CD14-positive monocyte (primary cell): ENCODE measurements at regions not wholly inside any gene's neighbourhood (a gene's known extent, or its start where the extent isn't known, plus 50 kb on each side); places are given as distances from the start of the nearest gene placed in this dataset.

Source experiments
- DNase-seq, 3 donors: peaks; one replicate each; pipeline ENCODE4 v3.0.0-alpha.2; 2011 to 2022
- H2AFZ ChIP-seq: 2 replicates; pipeline ENCODE4 v1.6.0; 2012; ENCODE audit warnings: mild to moderate bottlenecking, low read depth, low read length, inconsistent platforms; ENCODE audit not compliant: insufficient read depth, poor library complexity, severe bottlenecking
- H3K27ac ChIP-seq, 2 donors: 1 replicate in 1 of 2; 2 replicates in 1 of 2; pipeline ENCODE4 v1.5.1; 2012 to 2013; ENCODE audit warnings: low read length in 2 of 2, control low read depth in 1 of 2, inconsistent platforms in 1 of 2, low read depth in 1 of 2, mild to moderate bottlenecking in 1 of 2
- H3K27me3 ChIP-seq, 2 donors: one replicate each; pipeline versions ENCODE4 v1.6.0 to v1.6.1; 2011 to 2013; ENCODE audit warnings: low read length in 2 of 2; ENCODE audit not compliant: control insufficient read depth in 2 of 2, insufficient read depth in 2 of 2
- H3K36me3 ChIP-seq, 2 donors: replicated peaks in 1 of 2; 1 replicate in 1 of 2; 2 replicates in 1 of 2; pipeline versions ENCODE4 v1.5.1 to v1.6.1; 2012 to 2013; ENCODE audit warnings: low read length in 2 of 2, control low read depth in 1 of 2, inconsistent platforms in 1 of 2, mild to moderate bottlenecking in 1 of 2; ENCODE audit not compliant: insufficient read depth in 2 of 2, control insufficient read depth in 1 of 2
- H3K4me1 ChIP-seq, 2 donors: 1 replicate in 1 of 2; 2 replicates in 1 of 2; pipeline versions ENCODE4 v1.5.1 to v1.6.1; 2012 to 2013; ENCODE audit warnings: low read length in 2 of 2, control low read depth in 1 of 2, inconsistent platforms in 1 of 2, mild to moderate bottlenecking in 1 of 2, moderate library complexity in 1 of 2; ENCODE audit not compliant: insufficient read depth in 2 of 2, control insufficient read depth in 1 of 2
- H3K4me2 ChIP-seq: replicated peaks from 2 replicates; pipeline ENCODE3; 2012; ENCODE audit warnings: low read length, moderate library complexity, mild to moderate bottlenecking; ENCODE audit not compliant: poor library complexity, severe bottlenecking; ENCODE audit errors: extremely low read depth
- H3K4me3 ChIP-seq, 3 experiments: fragments of 200-600 bp in 1 of 3; sonication (generic) in 1 of 3; replicated peaks in 1 of 3; 1 replicate in 2 of 3; 2 replicates in 1 of 3; pipeline ENCODE4 v1.5.1; 2011 to 2013; ENCODE audit warnings: low read length in 3 of 3, mild to moderate bottlenecking in 3 of 3, control low read depth in 2 of 3, low read depth in 2 of 3, inconsistent platforms in 1 of 3, moderate library complexity in 1 of 3
- H3K79me2 ChIP-seq: 2 replicates; pipeline ENCODE4 v1.6.0; 2012; ENCODE audit warnings: mild to moderate bottlenecking, control low read depth, inconsistent platforms, low read length, moderate library complexity; ENCODE audit not compliant: insufficient read depth
- H3K9ac ChIP-seq: 2 replicates; pipeline ENCODE4 v1.6.0; 2017; ENCODE audit warnings: low read length, mild to moderate bottlenecking; ENCODE audit not compliant: insufficient read depth, poor library complexity, severe bottlenecking
- H3K9me3 ChIP-seq, 2 donors: replicated peaks in 1 of 2; 1 replicate in 1 of 2; 2 replicates in 1 of 2; pipeline versions ENCODE4 v1.5.1 to v1.6.1; 2012 to 2013; ENCODE audit warnings: low read length in 2 of 2, control low read depth in 1 of 2; ENCODE audit not compliant: control insufficient read depth in 1 of 2, insufficient read depth in 1 of 2
- H4K20me1 ChIP-seq: 2 replicates; pipeline ENCODE4 v1.6.0; 2012; ENCODE audit warnings: mild to moderate bottlenecking, low read length, control low read depth, moderate library complexity; ENCODE audit not compliant: insufficient read depth
- H3K27ac Mint-ChIP-seq, 7 donors: one replicate each; pipeline ENCODE4 v1.8.0; 2020; ENCODE audit warnings: mild to moderate bottlenecking in 7 of 7, mixed read lengths in 7 of 7, moderate library complexity in 6 of 7, inconsistent platforms in 2 of 7
- H3K27me3 Mint-ChIP-seq, 3 donors: one replicate each; pipeline ENCODE4 v1.8.0; 2021 to 2022; ENCODE audit warnings: low read depth in 3 of 3, mild to moderate bottlenecking in 3 of 3, mixed read lengths in 3 of 3, moderate library complexity in 3 of 3, inconsistent platforms in 1 of 3
- H3K36me3 Mint-ChIP-seq, 2 donors: one replicate each; pipeline ENCODE4 v1.8.0; 2020; ENCODE audit warnings: mixed read lengths in 2 of 2, inconsistent platforms in 1 of 2, mild to moderate bottlenecking in 1 of 2
- H3K4me1 Mint-ChIP-seq: one replicate; pipeline ENCODE4 v1.8.0; 2020; ENCODE audit warnings: mild to moderate bottlenecking, mixed read lengths
- H3K4me3 Mint-ChIP-seq, 2 donors: one replicate each; pipeline ENCODE4 v1.8.0; 2020; ENCODE audit warnings: mild to moderate bottlenecking in 2 of 2, mixed read lengths in 2 of 2, moderate library complexity in 1 of 2
- H3K9me3 Mint-ChIP-seq, 7 donors: one replicate each; pipeline ENCODE4 v1.8.0; 2020 to 2022; ENCODE audit warnings: mixed read lengths in 7 of 7, mild to moderate bottlenecking in 6 of 7, moderate library complexity in 6 of 7, inconsistent platforms in 2 of 7
- CTCF ChIP-seq: fragments of 200-600 bp; IDR thresholded peaks from one replicate; pipeline ENCODE4 v1.8.0; 2022; ENCODE audit warnings: antibody characterized with exemption, mild to moderate bottlenecking
- intact Hi-C, 2 donors: fragments of 100-400 bp; cut with micrococcal nuclease; formaldehyde crosslinking; loops; one replicate each; pipeline versions ENCODE4 v1.15.0 to v1.15.1; 2023

GRCh38 chr15:35872577-35872976 lies 326.6 kb upstream of the DPH6 start:
- Histone ChIP-seq H3K9me3 (peaks cover 3% of the 10 kb centered on the region in 2 donors), H3K4me3 (no peak overlapping the region), H3K27me3 (no peaks in the 10 kb centered on the region), H3K9ac (no peak overlapping the region), H4K20me1 (no peaks in the 10 kb centered on the region), H3K79me2 (no peaks in the 10 kb centered on the region), H3K4me2 (no peak overlapping the region), H3K27ac (no peak overlapping the region), H3K4me1 (no peaks in the 10 kb centered on the region), H3K36me3 (no peaks in the 10 kb centered on the region), H2AFZ (no peak overlapping the region)
- TF ChIP-seq CTCF = no peak
- Mint-ChIP-seq H3K27me3 (peaks cover 0 to 1% (median 0%) of the 10 kb centered on the region in 3 donors), H3K27ac (no peak overlapping the region), H3K4me3 (no peak overlapping the region), H3K36me3 (no peaks in the 10 kb centered on the region), H3K9me3 (peaks cover 0 to 6% (median 3%) of the 10 kb centered on the region in 7 donors), H3K4me1 (no peaks in the 10 kb centered on the region)
- DNase-seq = no peak
- intact Hi-C loops = no loop called here

- Mint-ChIP-seq H3K4me1 (no peaks in the 10 kb centered on the region), H3K4me3 (no peak overlapping the region), H3K9me3 (peaks cover 3 to 10% (median 6%) of the 10 kb centered on the region in 7 donors), H3K27ac (no peak overlapping the region), H3K27me3 (no peaks in the 10 kb centered on the region), H3K36me3 (no peaks in the 10 kb centered on the region)
- Histone ChIP-seq H3K4me2 (no peak overlapping the region), H3K36me3 (no peaks in the 10 kb centered on the region), H4K20me1 (no peaks in the 10 kb centered on the region), H3K27me3 (no peaks in the 10 kb centered on the region), H3K79me2 (no peaks in the 10 kb centered on the region), H3K4me3 (no peak overlapping the region), H3K27ac (no peak overlapping the region), H3K4me1 (no peaks in the 10 kb centered on the region), H2AFZ (no peak overlapping the region), H3K9me3 (peaks cover 3% of the 10 kb centered on the region in 2 donors), H3K9ac (no peak overlapping the region)
- intact Hi-C loops = no loop called here
- no peak for DNase-seq
- no peak for TF ChIP-seq CTCF
These were observed 328.4 kb upstream of the DPH6 start for GRCh38 chr15:35874260-35874905.
